ENCODE measurements at regions not wholly inside any gene's neighbourhood (a gene's known extent, or its start where the extent isn't known, plus 50 kb on each side); places are given as distances from the start of the nearest gene placed in this dataset.
"Not testable (repeated sequence)": the region's sequence is repeated elsewhere in the genome, so short reads cannot be mapped to it uniquely, and the experiment has no call there.

- TF ChIP-seq ZFX (IDR thresholded peaks at IDR 0.05; ENCODE audit: borderline replicate concordance) (no peak), CTCF (IDR thresholded peaks at IDR 0.05) (no peak)
- H3K27ac ChIP-seq: no peak overlapping the region
Observed at GRCh38 chr2:140091926-140092325, 1311.7 kb upstream of the NXPH2 start.

GRCh38 chr2:140086964-140087363, 1306.8 kb upstream of the NXPH2 start:
- no peak for TF ChIP-seq CTCF (IDR thresholded peaks at IDR 0.05)
- TF ChIP-seq ZFX (IDR thresholded peaks at IDR 0.05; ENCODE audit: borderline replicate concordance): no peak

DNA sequence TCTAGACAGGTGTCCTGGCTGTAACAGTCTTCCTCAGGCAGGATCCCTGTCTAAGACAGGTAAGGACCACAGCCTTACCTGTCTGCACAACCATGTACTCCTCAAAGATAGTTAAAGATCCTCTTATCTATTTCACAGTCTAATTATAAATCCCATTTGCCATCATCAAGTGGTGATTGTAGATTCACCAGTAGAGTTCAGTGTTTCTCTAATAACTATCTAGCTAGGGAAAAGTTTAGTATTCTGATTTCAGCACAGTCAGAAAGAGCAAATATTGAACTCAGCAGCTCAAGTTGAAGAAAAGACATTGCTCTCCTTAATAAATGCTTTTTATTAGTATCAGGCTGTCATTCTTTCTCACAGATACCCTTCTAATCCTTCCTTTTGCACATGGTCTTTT, 1305.5 kb upstream of the NXPH2 start:
- peak; percentile 18; the same call in 1 of the 2 replicates for TF ChIP-seq CTCF (IDR thresholded peaks at IDR 0.05)
- no peak for TF ChIP-seq ZFX (IDR thresholded peaks at IDR 0.05; ENCODE audit: borderline replicate concordance)
- no peak overlapping the region for H3K27ac ChIP-seq

More at GRCh38 chr2:140086964-140087363, 1306.8 kb upstream of the NXPH2 start:
- H3K27ac ChIP-seq: no peak overlapping the region

GRCh38 chr2:140079038-140079437, 1298.8 kb upstream of the NXPH2 start:
- H3K27ac ChIP-seq: no peak overlapping the region
- TF ChIP-seq ZFX (IDR thresholded peaks at IDR 0.05; ENCODE audit: borderline replicate concordance) (no peak), CTCF (IDR thresholded peaks at IDR 0.05) (no peak)

DNA sequence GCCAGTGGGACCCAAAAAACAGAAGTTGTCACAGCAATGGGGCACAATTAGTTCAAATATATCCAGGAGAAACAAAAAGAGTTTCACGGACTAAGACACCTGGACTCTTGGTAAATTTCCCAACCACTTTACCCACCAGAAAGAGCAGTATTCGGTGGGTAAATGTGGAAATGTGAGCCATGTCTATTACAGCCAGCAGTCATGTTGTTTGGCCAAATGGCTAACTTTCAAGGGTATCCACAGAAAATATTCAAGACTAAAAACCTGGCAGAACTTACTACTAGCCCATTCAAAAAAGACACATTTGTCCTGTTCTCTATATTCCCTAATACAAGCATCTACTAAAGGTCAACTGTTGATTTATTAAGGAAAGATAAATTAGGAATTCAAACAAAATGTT, 1296.0 kb upstream of the NXPH2 start:
- TF ChIP-seq ZFX (IDR thresholded peaks at IDR 0.05; ENCODE audit: borderline replicate concordance): no peak
- no peak overlapping the region for H3K27ac ChIP-seq

DNA sequence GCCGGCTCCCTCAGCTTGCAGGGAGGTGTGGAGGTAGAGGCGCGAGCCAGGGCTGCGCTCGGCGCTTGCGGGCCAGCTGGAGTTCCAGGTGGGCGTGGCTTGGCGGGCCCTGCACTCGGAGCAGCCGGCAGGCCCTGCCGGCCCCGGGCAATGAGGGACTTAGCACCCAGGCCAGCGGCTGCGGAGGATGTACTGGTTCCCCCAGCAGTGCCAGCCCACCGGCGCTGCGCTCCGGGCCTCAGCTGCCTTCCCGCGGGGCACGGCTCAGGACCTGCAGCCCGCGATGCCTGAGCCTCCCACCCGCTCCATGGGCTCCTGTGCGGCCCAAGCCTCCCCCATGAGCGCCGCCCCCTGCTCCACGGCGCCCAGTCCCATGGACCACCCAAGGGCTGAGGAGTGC, 1293.6 kb upstream of the NXPH2 start:
- H3K27ac ChIP-seq: not testable (repeated sequence)

- no peak for TF ChIP-seq ZFX (IDR thresholded peaks at IDR 0.05; ENCODE audit: borderline replicate concordance)
- no peak for TF ChIP-seq CTCF (IDR thresholded peaks at IDR 0.05)
Observed at GRCh38 chr2:140067661-140068060, 1287.5 kb upstream of the NXPH2 start.

GRCh38 chr2:140064243-140064642, 1284.1 kb upstream of the NXPH2 start:
- H3K27ac ChIP-seq: no peak overlapping the region
- TF ChIP-seq CTCF (IDR thresholded peaks at IDR 0.05) (no peak), ZFX (IDR thresholded peaks at IDR 0.05; ENCODE audit: borderline replicate concordance) (no peak)

More at GRCh38 chr2:140067661-140068060, 1287.5 kb upstream of the NXPH2 start:
- no peak overlapping the region for H3K27ac ChIP-seq

Measured in 22Rv1 (cell line).